GM21423 (cell line): ENCODE measurements at regions not wholly inside any gene's neighbourhood (a gene's known extent, or its start where the extent isn't known, plus 50 kb on each side); places are given as distances from the start of the nearest gene placed in this dataset.
"Not testable (repeated sequence)": the region's sequence is repeated elsewhere in the genome, so short reads cannot be mapped to it uniquely, and the experiment has no call there.

ENCODE experiments used
- ATAC-seq: cut with Tn5 transposase; IDR thresholded peaks from one replicate; pipeline ENCODE4 v1.9.1; 2021; ENCODE audit warnings: mild to moderate bottlenecking, moderate library complexity; ENCODE audit not compliant: unreplicated experiment

DNA sequence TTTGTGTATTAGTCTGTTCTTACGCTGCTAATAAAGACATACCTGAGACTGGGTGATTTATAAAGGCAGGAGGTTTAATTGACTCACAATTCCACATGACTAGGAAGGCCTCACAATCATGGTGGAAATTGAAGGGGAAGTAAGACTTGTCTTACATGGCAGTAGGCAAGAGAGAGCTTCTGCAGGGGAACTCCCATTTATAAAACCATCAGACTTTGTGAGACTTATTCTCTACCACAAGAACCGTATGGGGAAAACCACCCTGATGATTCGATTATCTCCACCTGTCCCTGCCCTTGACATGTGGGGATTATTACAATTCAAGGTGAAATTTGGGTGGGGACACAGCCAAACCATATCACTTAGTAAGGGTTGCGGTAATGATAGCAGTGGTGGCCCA, 833.1 kb downstream of the FLRT2 start:
- ATAC-seq, result no peak

DNA sequence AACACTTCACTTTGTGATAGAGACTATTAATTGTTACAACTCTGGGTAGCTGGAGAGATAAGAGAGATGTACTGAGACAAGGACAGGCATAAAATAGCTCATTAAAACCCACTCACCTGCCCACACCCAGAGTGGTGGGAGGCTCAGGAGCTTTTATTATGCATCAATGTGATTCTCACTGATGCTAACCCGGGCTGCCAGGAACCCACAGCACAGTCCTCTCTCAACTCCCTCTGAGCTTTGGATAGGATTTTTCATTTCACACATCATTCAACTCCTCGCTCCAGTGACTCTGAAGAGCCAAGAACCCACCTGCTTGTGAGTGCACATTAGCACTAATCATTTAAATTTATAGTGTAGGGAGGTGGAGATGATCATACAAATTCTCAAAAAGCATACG, 827.9 kb downstream of the FLRT2 start:
- no peak for ATAC-seq

DNA sequence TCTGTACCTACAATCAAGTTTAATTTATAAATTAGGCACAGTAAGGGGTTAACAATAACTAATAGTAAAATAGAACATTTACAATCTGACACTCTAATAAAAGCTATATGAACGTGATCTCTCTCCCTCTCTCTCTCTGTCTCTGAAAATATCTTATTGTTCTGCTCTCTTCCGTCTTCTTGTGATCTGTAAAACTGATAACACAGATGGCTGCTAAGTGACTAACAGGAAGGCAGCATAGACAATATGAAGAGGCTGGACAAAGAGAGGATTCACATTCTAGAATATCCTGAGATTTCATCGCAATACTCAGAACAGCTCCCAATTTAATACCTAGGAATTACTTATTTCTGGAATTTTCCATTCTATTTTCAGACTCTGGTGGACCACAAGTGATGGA, 827.2 kb downstream of the FLRT2 start:
- no peak for ATAC-seq

DNA sequence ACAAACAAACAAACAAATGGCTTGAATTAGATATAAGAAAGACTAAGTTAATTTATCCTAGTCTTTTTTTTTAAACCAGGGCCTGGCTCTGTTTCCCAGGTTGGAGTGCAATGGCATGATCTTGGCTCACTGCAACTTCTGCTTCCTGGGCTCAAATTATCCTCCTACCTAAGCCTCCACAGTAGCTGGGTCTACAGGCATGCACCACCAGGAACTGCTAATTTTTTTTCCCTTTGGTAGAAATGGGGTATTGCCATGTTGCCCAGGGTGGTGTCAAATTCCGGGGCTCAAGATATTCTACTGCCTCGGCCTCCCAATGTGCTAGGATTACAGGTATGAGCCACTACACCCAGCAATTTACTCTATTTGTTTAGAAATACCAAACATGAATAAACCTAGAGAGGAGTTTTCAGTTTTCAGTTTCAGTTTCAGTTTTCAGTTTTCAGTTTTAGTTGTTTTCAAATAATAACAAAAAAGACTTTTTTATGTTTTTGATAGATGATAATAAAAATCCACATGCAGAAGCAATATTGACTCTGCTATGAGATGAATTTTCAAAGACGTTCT, 817.0 kb downstream of the FLRT2 start:
- ATAC-seq, result no peak

DNA sequence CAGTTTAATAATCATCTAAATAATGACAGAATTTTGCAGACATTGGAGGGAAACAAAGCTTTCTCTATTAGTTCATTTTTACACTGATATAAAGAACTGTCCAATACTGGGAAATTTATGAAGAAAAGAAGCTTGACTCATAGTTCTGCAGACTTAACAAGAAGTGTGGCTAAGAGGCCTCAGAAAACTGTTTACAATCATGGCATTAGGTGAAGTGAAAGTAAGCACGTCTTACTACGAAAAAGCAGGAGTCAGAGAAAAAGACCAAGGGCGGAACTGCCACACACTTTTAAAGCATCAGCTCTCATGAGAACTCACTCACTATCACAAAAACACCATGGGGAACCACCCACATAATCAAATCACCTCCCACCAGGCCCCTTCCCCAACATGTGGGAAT, 804.4 kb downstream of the FLRT2 start:
- no peak for ATAC-seq

DNA sequence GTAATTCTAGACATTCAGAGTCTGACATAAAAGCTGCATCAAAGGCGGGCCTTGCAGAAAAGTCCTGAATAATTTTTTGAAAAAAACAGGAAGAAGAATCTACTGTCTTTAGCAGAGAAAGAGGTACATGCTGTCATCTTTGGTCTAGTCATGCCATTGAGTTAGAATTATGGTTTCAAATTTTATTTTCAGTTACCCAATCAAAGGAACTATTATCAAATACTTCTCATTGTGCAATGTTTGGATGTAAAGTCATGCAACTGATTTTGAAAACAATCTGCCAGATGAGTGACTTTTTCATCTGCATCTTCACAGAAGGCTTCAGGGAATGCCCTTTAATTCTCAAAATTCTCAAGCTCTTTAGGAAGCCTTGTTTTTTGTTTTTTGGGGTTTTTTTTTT, 803.5 kb downstream of the FLRT2 start:
- no peak for ATAC-seq

DNA sequence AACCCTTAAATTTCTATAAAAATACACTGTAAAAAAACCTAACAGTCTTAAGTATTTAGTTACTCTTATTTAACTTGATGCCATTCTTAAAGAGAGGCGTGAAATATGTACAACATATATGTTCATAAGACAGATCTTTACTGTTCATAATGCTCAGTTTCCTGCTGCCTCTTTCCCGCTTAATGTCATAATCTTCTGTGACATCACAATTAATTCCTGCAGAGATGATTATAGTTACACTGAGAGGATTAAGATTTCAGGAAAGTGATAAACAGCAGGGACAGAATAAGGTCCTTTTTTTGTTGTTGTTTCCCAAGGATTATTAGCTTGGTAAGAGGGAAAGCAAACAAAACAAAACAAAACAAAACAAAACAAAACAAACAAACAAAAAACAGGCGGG, 801.4 kb downstream of the FLRT2 start:
- no peak for ATAC-seq

DNA sequence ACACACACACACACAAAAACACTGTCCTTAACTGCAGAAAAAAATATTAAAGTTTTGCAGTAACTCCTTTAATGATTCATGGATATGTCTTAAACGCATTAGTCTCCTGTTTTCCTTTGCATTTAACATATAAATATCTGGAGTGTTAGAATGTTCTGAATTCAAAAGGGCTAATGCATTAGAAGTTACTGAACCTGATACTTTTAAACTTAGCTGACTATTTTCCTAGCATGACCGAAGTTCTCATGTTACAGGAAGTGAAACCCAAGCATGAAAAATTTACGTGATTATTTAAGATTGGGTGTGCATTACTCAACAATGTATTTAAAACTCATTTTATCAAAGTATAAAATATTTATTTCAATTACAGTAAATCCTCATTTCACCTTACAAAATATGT, 791.2 kb downstream of the FLRT2 start:
- ATAC-seq, result no peak

DNA sequence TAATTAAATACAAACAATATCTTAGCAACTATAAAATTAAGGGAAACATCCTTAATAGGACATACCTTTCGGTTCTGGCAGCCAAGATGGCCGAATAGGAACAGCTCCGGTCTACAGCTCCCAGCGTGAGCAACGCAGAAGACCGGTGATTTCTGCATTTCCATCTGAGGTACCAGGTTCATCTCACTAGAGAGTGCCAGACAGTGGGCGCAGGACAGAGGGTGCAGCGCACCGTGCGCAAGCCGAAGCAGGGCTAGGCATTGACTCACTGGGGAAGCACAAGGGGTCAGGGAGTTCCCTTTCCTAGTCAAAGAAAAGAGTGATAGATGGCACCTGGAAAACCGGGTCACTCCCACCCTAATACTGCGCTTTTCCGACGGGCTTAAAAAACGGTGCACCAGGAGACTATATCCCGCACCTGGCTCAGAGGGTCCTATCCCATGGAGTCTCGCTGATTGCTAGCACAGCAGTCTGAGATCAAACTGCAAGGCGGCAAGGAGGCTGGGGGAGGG, 782.3 kb downstream of the FLRT2 start:
- ATAC-seq, result not testable (repeated sequence)

DNA sequence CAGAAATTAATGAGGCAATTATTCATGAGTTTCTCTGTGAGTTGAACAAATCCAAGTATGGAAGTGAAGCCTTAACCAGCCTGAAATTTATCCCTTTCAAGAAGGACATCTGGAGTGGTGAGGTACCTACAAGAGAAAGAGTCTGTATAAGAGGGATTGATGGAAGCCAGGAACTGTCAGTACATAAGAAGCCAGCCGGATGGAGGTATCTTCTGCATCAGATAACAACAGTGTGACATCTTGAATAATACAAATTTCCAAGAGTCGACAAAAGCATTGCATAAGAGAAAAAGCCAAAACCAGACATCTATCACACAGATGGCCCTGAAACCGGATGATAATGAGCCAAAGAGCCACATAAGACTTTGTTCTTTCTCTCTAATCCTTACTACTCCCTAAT, 781.2 kb downstream of the FLRT2 start:
- no peak for ATAC-seq

DNA sequence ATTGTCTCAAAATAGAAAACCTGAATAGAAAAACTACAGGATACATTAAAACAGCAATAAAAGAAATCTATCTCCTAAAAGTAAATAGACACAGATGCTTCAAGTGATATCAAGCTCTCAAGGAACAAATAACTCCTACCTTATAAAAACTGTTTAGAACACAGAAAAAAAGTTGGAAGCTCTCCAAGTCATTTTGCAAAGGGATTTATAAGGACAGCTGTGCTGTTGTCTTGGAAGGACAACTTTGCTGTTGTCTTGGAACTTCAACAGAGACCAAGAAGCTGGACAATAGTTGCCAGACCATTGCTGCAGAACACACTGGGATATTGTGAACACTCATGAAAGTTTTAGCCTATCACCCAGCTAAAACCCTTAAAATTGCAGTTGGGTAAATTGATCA, 780.7 kb downstream of the FLRT2 start:
- no peak for ATAC-seq

DNA sequence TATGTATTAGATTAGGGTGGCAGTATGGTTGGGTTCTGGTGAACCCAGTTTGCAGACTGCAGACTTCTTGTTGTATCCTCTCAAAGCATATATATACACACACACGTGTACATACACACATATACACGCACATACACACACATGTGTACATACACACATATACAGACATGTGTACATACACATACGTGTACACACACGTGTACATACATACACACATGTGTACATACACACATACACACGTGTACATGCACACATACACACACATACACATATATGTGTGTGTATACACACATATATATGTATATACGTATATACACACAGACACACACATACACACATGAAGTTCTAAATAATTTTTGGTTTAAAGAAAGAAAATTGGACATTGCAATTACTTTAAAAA, 780.2 kb downstream of the FLRT2 start:
- no peak for ATAC-seq

DNA sequence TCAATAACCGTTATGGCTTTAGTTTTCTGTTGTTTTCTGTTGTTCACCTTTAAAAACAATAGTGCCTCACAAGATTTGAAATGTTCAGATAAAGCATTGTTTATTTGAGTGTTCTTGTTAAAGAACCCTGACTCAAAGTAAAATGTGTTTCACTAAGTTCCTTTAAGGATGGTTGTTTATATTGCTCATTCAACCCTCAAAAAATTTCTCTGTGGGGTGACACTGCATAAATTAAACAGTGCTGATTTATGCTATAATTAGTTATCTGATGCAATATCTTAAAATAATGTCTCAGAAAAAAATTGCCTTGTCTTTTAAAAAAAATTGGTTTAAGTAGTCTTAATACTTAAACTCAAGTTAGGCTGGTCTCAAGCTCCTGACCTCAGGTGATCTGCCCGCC, 775.1 kb downstream of the FLRT2 start:
- no peak for ATAC-seq

DNA sequence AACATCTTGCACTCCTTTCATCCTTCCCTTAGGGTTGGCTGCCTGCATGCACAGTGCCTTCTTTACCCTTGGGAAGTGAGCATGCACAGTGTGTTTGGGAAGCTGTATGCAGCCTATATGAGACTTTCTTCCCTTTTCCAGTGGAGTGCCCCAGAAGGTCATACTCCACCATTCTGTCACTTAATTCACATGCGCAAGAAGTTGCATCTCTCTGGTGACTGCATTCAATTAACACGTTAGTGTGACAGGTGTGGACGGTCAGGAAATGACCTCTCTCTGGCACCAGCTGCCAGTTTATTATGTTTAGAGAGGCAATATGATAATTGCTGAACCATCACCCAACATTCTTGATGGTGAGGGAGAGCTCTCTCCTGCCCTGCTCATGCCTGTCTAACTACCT, 770.0 kb downstream of the FLRT2 start:
- ATAC-seq, result no peak

DNA sequence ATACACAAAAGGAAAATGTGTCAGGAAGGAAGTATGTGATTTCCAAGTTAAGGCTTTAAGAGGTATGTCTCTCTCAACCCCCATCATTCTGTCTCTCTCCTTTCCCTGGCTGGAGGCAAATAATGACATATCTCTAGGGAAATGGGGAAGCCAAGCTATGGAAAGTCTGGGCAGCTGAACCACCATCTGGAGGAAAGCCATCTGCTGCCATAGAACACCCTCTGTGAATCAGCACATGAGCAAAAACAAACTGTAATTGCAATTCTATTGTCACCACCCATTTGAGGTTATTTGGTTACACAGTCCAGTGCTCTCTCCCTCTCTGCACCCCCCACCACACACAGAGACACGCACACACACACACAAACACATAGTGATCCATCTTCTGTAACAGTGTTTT, 766.2 kb downstream of the FLRT2 start:
- no peak for ATAC-seq

DNA sequence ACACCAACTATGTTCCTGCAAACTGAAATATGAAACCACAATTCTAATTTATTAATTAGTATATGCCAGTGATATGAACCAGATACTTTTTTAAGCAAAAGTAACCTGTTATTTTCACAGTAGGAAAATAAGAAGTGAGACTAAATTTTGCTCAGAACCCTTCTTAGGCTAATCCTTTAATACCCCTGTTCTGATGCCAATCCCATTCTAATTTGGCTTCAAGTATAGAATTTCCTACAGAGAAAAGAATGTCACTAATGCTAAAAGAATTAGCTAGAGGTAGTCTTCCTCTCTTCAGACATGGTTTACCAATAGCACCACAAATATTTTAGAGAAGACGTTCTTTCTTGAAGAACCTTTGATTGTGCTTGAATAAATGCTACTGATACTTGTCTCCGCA, 758.4 kb downstream of the FLRT2 start:
- ATAC-seq, result no peak

DNA sequence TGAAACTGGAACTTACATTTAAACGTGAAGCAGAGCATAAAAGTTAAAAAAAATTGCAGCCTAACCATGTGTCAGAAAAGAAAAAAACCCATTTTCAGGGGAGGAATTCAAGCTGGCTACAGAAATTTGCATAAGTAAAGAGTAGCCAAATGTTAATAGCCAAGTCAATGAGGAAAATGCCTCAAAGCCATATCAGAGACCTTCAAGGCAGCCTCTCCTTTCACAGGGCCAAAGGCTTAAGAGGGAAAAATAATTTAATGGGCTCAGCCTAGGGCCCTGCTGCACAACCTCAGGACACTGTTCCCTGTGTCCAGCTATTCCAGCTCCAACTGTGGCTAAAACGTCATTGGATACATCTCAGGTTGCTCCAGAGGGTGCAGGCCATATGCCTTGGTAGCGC, 749.5 kb downstream of the FLRT2 start:
- no peak for ATAC-seq

DNA sequence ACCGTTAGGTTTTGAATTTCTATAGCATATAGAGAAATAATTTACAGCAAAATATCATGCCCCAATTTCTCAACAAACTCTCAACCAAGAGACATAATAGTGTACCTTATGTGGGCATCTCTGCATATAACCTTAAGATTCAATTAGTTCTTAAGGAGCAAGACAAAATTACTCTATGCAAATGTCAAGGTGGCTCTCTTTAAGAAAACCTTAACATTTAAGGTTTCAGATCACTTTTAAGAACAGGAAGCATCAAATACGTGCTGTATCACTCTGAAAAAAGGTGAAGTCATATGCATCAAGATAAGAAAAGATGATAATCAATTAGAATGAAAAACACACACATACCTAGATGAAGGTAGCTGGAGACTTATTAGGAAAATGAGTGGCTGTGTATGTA, 728.0 kb downstream of the FLRT2 start:
- no peak for ATAC-seq

DNA sequence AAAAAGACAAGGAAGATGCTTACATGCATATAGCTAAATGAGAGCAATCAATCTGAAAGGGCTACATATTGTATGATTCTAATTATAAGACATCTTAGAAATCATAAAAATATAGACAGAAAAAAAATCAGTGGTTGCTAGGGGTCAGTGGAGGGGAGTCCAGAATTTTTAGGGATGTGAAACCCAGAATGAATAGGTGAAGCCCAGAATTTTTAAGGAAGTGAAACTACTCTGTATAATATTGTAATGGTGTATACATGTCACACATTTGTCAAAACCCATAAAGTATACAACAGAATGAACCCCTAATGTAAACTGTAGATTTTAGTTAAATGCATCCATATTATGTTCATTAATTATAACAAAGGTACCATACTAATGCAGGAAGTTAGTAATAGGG, 713.2 kb downstream of the FLRT2 start:
- peak; percentile 87 for ATAC-seq

DNA sequence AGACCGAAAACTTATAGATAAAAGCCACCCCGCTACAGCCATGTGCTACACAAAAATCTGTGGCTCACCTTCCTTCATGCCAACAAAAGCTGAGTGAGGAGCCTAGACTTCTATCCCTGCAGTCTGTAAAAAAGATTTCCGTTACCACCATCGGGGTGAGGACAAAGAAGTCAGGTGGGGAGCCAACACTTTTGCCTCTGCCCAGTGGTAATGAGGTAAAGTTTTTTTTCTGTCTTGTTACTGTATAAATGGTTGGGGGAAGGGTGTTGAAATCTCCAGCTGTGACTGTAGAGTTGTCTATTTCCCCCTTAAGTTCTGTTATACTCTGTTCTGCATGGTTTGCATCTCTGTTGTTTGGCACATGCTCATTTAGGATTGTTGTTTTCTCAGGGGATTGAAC, 707.8 kb downstream of the FLRT2 start:
- ATAC-seq, result no peak

DNA sequence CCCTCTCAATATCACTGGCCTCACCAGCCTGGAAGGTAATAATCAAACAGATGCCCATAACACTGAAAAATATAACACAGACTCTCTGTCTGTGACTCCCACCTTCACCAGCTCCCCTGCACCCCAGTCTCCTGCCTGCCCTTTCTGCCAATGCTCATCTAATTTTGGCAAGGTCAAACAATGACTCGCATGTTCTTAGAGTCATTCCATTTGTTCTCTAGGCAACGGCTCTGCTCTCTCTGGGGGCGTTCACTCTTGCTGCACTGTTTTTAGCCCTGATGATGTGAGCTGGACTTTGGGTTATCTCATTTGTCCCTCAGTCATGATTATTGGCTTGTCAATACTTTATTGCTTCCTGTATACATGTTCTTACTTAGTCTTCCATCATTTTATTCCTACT, 691.8 kb downstream of the FLRT2 start:
- ATAC-seq, result no peak

DNA sequence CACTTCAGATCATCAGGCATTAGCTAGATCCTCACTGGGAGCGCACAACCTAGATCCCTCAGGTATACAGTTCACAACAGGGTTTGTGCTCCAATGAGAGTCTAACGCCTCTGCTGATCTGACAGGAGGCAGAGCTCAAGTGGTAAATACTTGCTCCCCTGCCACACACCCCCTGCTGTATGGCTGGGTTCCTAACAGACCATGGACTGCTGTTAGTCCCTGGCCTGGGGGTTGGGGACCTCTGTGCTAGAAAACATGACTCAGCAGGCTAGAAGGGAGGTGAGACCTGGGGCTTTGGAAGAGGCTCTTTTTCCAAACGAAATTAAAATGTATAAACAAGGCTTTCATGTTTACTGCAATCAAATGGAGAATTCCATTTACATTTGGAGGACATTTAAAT, 691.1 kb downstream of the FLRT2 start:
- no peak for ATAC-seq

DNA sequence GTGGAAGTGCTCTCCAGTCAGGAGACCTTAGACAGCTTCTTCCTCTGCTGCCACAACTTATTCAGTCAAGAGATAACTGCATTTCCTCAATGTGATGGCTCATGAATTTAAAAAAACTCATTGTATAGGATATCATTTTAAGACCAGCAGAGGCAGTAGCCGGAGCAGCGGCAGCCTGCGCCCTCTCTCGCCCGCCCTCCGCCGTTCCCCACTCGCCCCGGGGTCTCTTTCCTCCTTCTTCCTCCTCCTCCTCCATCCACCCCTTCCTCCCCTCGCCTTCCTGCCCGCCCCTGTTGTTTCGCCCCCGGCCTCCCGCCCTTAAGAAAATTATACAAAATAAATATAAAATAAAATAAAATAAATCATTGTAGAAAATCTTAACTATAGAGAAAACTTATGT, 687.6 kb downstream of the FLRT2 start:
- ATAC-seq, result no peak

DNA sequence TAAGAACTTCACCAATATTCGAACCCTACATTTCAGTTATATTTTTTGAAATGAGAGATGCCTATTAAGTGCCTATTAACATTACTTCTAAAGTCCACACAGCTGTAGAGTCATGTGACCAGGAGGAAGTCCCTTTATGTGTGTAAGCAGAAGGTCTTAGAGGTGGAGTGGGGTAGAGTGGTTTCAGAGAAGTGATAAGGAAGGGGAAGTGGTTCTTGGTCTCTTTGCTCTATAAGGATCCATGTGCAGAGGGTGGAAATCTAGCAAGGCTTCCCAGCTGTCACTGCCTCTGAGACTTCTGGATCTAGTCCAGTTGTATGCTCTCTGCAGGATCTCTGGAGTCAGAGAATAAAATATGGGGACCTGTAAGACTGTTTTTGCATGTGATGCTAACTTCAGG, 673.9 kb downstream of the FLRT2 start:
- ATAC-seq, result no peak
